Kidney (tissue), 13 donors: ENCODE measurements at regions not wholly inside any gene's neighbourhood (a gene's known extent, or its start where the extent isn't known, plus 50 kb on each side); places are given as distances from the start of the nearest gene placed in this dataset.

Experiments
- DNase-seq, 5 donors: peaks; one replicate each; pipeline ENCODE4 v3.0.0-alpha.2; 2013 to 2020
- FAIRE-seq: peaks from 2 replicates; lab custom pipeline; 2012; peaks lifted over from hg19 to GRCh38; lab: Jason Lieb, UNC
- H3K27ac ChIP-seq, 2 donors: one replicate each; pipeline ENCODE4 v1.7.0; 2013; ENCODE audit warnings: low read depth in 2 of 2, low read length in 2 of 2, inconsistent platforms in 1 of 2
- H3K27me3 ChIP-seq: one replicate; pipeline ENCODE4 v1.7.1; 2013; ENCODE audit warnings: low read length, inconsistent platforms; ENCODE audit not compliant: control insufficient read depth, insufficient read depth
- H3K36me3 ChIP-seq, 3 donors: one replicate each; pipeline versions ENCODE4 v1.7.0 to v1.7.1; 2013; ENCODE audit warnings: low read length in 3 of 3, control low read depth in 1 of 3, inconsistent platforms in 1 of 3; ENCODE audit not compliant: insufficient read depth in 3 of 3, control insufficient read depth in 2 of 3
- H3K4me1 ChIP-seq, 3 donors: one replicate each; pipeline versions ENCODE4 v1.7.0 to v1.7.1; 2013; ENCODE audit warnings: low read length in 3 of 3, inconsistent platforms in 1 of 3, low read depth in 1 of 3; ENCODE audit not compliant: control insufficient read depth in 2 of 3, insufficient read depth in 2 of 3
- H3K4me3 ChIP-seq, 3 donors: one replicate each; pipeline versions ENCODE4 v1.7.0 to v1.8.1; 2013; ENCODE audit warnings: low read length in 3 of 3, control low read depth in 1 of 3, inconsistent platforms in 1 of 3
- H3K9ac ChIP-seq, 3 donors: one replicate each; pipeline versions ENCODE4 v1.7.0 to v1.7.1; 2013; ENCODE audit warnings: low read length in 3 of 3, control low read depth in 1 of 3, inconsistent platforms in 1 of 3
- H3K9me3 ChIP-seq, 3 donors: one replicate each; pipeline versions ENCODE4 v1.7.0 to v1.7.1; 2013; ENCODE audit warnings: low read length in 3 of 3, control low read depth in 1 of 3, inconsistent platforms in 1 of 3; ENCODE audit not compliant: control insufficient read depth in 2 of 3, insufficient read depth in 1 of 3
- intact Hi-C: fragments of 100-400 bp; cut with DNase I; formaldehyde crosslinking; loops from one replicate; pipeline ENCODE4 v1.11.1; 2022
- TF ChIP-seq, protein P1 (sequence below): IDR thresholded peaks from 3 replicates; pipeline ENCODE4 v1.5.1; 2012; ENCODE audit warnings: mild to moderate bottlenecking, moderate library complexity, borderline replicate concordance; ENCODE audit not compliant: insufficient read depth; ENCODE audit errors: extremely low read depth
- donor health status: control.
- donor health status: control.
- donor health status: control.
- donor health status: control.
- donor health status: control.
- donor health status: DM: yes; HTN: yes; CAD: no.
- donor health status: Normal renal cell carcinoma (clear cell type).

DNA sequence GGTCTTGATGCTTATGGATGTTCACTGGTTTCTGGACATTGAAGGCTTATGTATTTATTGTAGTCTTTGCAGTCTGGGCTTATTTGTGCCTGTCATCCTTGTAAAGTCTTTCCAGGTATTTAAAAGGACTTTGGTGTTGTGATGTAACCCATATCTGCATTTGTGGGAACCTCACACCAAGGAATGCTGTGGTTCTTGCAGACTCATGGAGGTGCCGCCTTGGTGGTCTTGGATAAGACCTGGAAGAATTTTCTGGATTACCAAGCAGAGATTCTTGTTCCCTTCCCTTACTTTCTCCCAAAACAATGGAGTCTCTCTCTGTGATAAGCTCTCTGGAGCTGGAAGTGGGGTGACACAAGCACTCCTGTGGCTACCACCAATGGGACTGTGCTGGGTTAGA lies 363.5 kb upstream of the NECTIN3 start:
- DNase-seq (no peak), FAIRE-seq (no peak)
- Histone ChIP-seq H3K36me3 (no peaks in the 10 kb centered on the region), H3K27ac (no peak overlapping the region), H3K9ac (no peak overlapping the region), H3K4me1 (no peaks in the 10 kb centered on the region), H3K27me3 (no peaks in the 10 kb centered on the region), H3K9me3 (no peaks in the 10 kb centered on the region), H3K4me3 (no peak overlapping the region)
- intact Hi-C loops = no loop called here
- TF ChIP-seq, protein P1, sequence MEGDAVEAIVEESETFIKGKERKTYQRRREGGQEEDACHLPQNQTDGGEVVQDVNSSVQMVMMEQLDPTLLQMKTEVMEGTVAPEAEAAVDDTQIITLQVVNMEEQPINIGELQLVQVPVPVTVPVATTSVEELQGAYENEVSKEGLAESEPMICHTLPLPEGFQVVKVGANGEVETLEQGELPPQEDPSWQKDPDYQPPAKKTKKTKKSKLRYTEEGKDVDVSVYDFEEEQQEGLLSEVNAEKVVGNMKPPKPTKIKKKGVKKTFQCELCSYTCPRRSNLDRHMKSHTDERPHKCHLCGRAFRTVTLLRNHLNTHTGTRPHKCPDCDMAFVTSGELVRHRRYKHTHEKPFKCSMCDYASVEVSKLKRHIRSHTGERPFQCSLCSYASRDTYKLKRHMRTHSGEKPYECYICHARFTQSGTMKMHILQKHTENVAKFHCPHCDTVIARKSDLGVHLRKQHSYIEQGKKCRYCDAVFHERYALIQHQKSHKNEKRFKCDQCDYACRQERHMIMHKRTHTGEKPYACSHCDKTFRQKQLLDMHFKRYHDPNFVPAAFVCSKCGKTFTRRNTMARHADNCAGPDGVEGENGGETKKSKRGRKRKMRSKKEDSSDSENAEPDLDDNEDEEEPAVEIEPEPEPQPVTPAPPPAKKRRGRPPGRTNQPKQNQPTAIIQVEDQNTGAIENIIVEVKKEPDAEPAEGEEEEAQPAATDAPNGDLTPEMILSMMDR = no peak

GRCh38 chr3:110710156-110710555 lies 361.5 kb upstream of the NECTIN3 start:
- Histone ChIP-seq H3K27ac (no peak overlapping the region), H3K9me3 (no peaks in the 10 kb centered on the region), H3K9ac (no peak overlapping the region), H3K27me3 (no peaks in the 10 kb centered on the region), H3K4me1 (no peaks in the 10 kb centered on the region), H3K36me3 (no peaks in the 10 kb centered on the region), H3K4me3 (no peak overlapping the region)
- no peak for DNase-seq
- intact Hi-C loops = no loop called here
- FAIRE-seq = no peak
- TF ChIP-seq, protein P1 = no peak

DNA sequence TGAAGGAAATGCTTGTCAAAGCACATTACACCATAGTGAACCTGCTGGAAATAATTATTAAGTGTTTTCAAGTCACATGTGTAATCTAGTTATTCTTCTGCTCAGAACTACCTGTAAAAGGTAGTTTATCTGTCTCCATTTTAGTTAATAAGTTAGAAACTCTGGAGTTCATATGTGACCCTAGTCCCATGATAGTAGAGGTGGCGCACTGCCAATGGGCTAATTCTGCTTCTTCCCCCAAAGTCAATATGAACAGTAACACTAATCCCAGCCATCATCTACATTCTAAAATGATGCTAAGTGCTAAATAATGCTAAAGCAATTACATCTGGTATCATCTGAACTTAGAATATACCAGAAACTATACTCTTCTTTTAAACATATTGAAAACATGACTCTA lies 361.0 kb upstream of the NECTIN3 start:
- TF ChIP-seq, protein P1 = no peak
- H3K27ac ChIP-seq = no peak overlapping the region
- no peaks in the 10 kb centered on the region for H3K36me3 ChIP-seq
- no peak overlapping the region for H3K4me3 ChIP-seq
- FAIRE-seq = no peak
- H3K4me1 ChIP-seq = no peaks in the 10 kb centered on the region
- no peaks in the 10 kb centered on the region for H3K9me3 ChIP-seq
- intact Hi-C loops = no loop called here
- DNase-seq = no peak
- H3K27me3 ChIP-seq = no peaks in the 10 kb centered on the region
- H3K9ac ChIP-seq = no peak overlapping the region

GRCh38 chr3:110711130-110711832 lies 360.3 kb upstream of the NECTIN3 start:
- TF ChIP-seq, protein P1 = no peak
- Histone ChIP-seq H3K9ac (no peak overlapping the region), H3K27ac (no peak overlapping the region), H3K9me3 (no peaks in the 10 kb centered on the region), H3K36me3 (no peaks in the 10 kb centered on the region), H3K4me3 (no peak overlapping the region), H3K4me1 (no peaks in the 10 kb centered on the region), H3K27me3 (no peaks in the 10 kb centered on the region)
- intact Hi-C loops = no loop called here
- DNase-seq (no peak), FAIRE-seq (no peak)
